NCI-H345 (cell line): ENCODE measurements at regions not wholly inside any gene's neighbourhood (a gene's known extent, or its start where the extent isn't known, plus 50 kb on each side); places are given as distances from the start of the nearest gene placed in this dataset.

Experiments used
- DNase-seq: peaks from one replicate; lab custom pipeline; 2025; lab: John Stamatoyannopoulos, UW

GRCh38 chr6:1515280-1515679, 94.4 kb upstream of the FOXC1 start:
- no peak for DNase-seq

GRCh38 chr6:1515781-1516180, 93.9 kb upstream of the FOXC1 start:
- no peak for DNase-seq

GRCh38 chr6:1516742-1517520, 92.8 kb upstream of the FOXC1 start:
- no peak for DNase-seq

GRCh38 chr6:1518855-1519254, 90.9 kb upstream of the FOXC1 start:
- DNase-seq, result no peak

- DNase-seq, result no peak
These were observed 90.1 kb upstream of the FOXC1 start for GRCh38 chr6:1519597-1519996.

- DNase-seq, result no peak
These were observed 86.9 kb upstream of the FOXC1 start for GRCh38 chr6:1522779-1523178.

GRCh38 chr6:1524040-1524480, 85.7 kb upstream of the FOXC1 start:
- no peak for DNase-seq

GRCh38 chr6:1525364-1526038, 84.2 kb upstream of the FOXC1 start:
- DNase-seq, result no peak

GRCh38 chr6:1526398-1527072, 83.2 kb upstream of the FOXC1 start:
- DNase-seq, result no peak

- no peak for DNase-seq
These were observed 82.7 kb upstream of the FOXC1 start for GRCh38 chr6:1527073-1527457.

- DNase-seq, result no peak
These were observed 74.4 kb upstream of the FOXC1 start for GRCh38 chr6:1535295-1535694.

GRCh38 chr6:1536526-1537429, 72.9 kb upstream of the FOXC1 start:
- DNase-seq, result no peak

GRCh38 chr6:1538369-1538768, 71.3 kb upstream of the FOXC1 start:
- DNase-seq, result no peak

- DNase-seq, result no peak
These were observed 70.8 kb upstream of the FOXC1 start for GRCh38 chr6:1538810-1539478.

GRCh38 chr6:1540864-1541521, 68.7 kb upstream of the FOXC1 start:
- no peak for DNase-seq

- DNase-seq, result no peak
These were observed 67.4 kb upstream of the FOXC1 start for GRCh38 chr6:1542335-1542734.

- DNase-seq, result no peak
These were observed 67.0 kb upstream of the FOXC1 start for GRCh38 chr6:1542764-1543163.

- DNase-seq, result no peak
These were observed 65.7 kb upstream of the FOXC1 start for GRCh38 chr6:1544000-1544399.

- DNase-seq, result no peak
These were observed 65.1 kb upstream of the FOXC1 start for GRCh38 chr6:1544603-1545002.

- no peak for DNase-seq
These were observed 64.1 kb upstream of the FOXC1 start for GRCh38 chr6:1545654-1546053.

- no peak for DNase-seq
These were observed 61.9 kb upstream of the FOXC1 start for GRCh38 chr6:1547785-1548184.
